H9 (cell line): ENCODE measurements at regions not wholly inside any gene's neighbourhood (a gene's known extent, or its start where the extent isn't known, plus 50 kb on each side); places are given as distances from the start of the nearest gene placed in this dataset.

Experiments
- DNase-seq: peaks from one replicate; pipeline ENCODE4 v3.0.0-alpha.2; 2017
- H2AFZ ChIP-seq: one replicate; pipeline ENCODE4 v1.6.1; 2013; ENCODE audit warnings: mild to moderate bottlenecking, low read length, control low read depth, moderate library complexity
- H2AK5ac ChIP-seq: 2 replicates; pipeline ENCODE4 v1.6.1; 2013; ENCODE audit warnings: low read length, control low read depth, mixed read lengths; ENCODE audit not compliant: insufficient read length
- H2BK120ac ChIP-seq: one replicate; pipeline ENCODE4 v1.6.1; 2013; ENCODE audit warnings: low read depth, mild to moderate bottlenecking, low read length, control low read depth, inconsistent platforms; ENCODE audit not compliant: poor library complexity, severe bottlenecking
- H2BK12ac ChIP-seq: 2 replicates; pipeline ENCODE4 v1.6.1; 2013; ENCODE audit warnings: low read length, control low read depth, mixed read lengths, low read depth; ENCODE audit not compliant: insufficient read length
- H2BK15ac ChIP-seq: 2 replicates; pipeline ENCODE4 v1.6.1; 2013; ENCODE audit warnings: low read depth, low read length, control low read depth
- H2BK20ac ChIP-seq: one replicate; pipeline ENCODE4 v1.6.1; 2013; ENCODE audit warnings: low read depth, mild to moderate bottlenecking, low read length, control low read depth, inconsistent platforms; ENCODE audit not compliant: poor library complexity, severe bottlenecking
- H2BK5ac ChIP-seq: 2 replicates; pipeline ENCODE4 v1.6.1; 2013; ENCODE audit warnings: low read length, control low read depth, mixed read lengths; ENCODE audit not compliant: insufficient read length
- H3K14ac ChIP-seq: 2 replicates; pipeline ENCODE4 v1.6.1; 2013; ENCODE audit warnings: low read length, control low read depth; ENCODE audit not compliant: insufficient read depth
- H3K18ac ChIP-seq: 2 replicates; pipeline ENCODE4 v1.6.1; 2013; ENCODE audit warnings: low read depth, mild to moderate bottlenecking, mixed read lengths, low read length, control low read depth; ENCODE audit not compliant: insufficient read length
- H3K23ac ChIP-seq: 2 replicates; pipeline ENCODE4 v1.6.1; 2013; ENCODE audit warnings: low read length, control low read depth, mixed read lengths, low read depth; ENCODE audit not compliant: insufficient read length
- H3K23me2 ChIP-seq: 2 replicates; pipeline ENCODE4 v1.6.1; 2013; ENCODE audit warnings: low read depth, mild to moderate bottlenecking, mixed read lengths, low read length, control low read depth; ENCODE audit not compliant: insufficient read length, poor library complexity, severe bottlenecking
- H3K27ac ChIP-seq: 2 replicates; pipeline ENCODE4 v1.5.1; 2013; ENCODE audit warnings: low read length, control low read depth, mixed read lengths, low read depth; ENCODE audit not compliant: insufficient read length
- H3K27me3 ChIP-seq: 2 replicates; pipeline ENCODE4 v1.6.1; 2013; ENCODE audit warnings: low read length, control low read depth, inconsistent platforms; ENCODE audit not compliant: insufficient read depth
- H3K4ac ChIP-seq: 2 replicates; pipeline ENCODE4 v1.6.1; 2013; ENCODE audit warnings: low read depth, mild to moderate bottlenecking, control low read depth, inconsistent platforms, low read length, moderate library complexity
- H3K4me1 ChIP-seq: 2 replicates; pipeline ENCODE4 v1.6.1; 2013; ENCODE audit warnings: low read length, control low read depth, inconsistent platforms; ENCODE audit not compliant: insufficient read depth
- H3K4me2 ChIP-seq: 2 replicates; pipeline ENCODE4 v1.6.1; 2013; ENCODE audit warnings: low read length, control low read depth, mixed read lengths; ENCODE audit not compliant: insufficient read length, insufficient read depth
- H3K56ac ChIP-seq: 2 replicates; pipeline ENCODE4 v1.6.1; 2013; ENCODE audit warnings: low read depth, mild to moderate bottlenecking, mixed read lengths, low read length, control low read depth; ENCODE audit not compliant: insufficient read length
- H3K79me1 ChIP-seq: 2 replicates; pipeline ENCODE4 v1.6.1; 2013; ENCODE audit warnings: low read depth, mild to moderate bottlenecking, moderate library complexity, low read length, control low read depth, inconsistent platforms; ENCODE audit not compliant: insufficient read depth, poor library complexity, severe bottlenecking
- H3K79me2 ChIP-seq: 2 replicates; pipeline ENCODE4 v1.6.1; 2013; ENCODE audit warnings: low read length, control low read depth, inconsistent platforms; ENCODE audit not compliant: insufficient read depth
- H3K9ac ChIP-seq: 2 replicates; pipeline ENCODE4 v1.6.1; 2013; ENCODE audit warnings: low read length, control low read depth, mixed read lengths; ENCODE audit not compliant: insufficient read length; ENCODE audit errors: extremely low read depth
- H3K9me3 ChIP-seq: one replicate; pipeline ENCODE4 v1.6.1; 2013; ENCODE audit warnings: low read depth, low read length, inconsistent platforms; ENCODE audit not compliant: control insufficient read depth
- H3T11ph ChIP-seq: one replicate; pipeline ENCODE4 v1.6.1; 2013; ENCODE audit warnings: mild to moderate bottlenecking, low read length, control low read depth, inconsistent platforms
- H4K20me1 ChIP-seq: one replicate; pipeline ENCODE4 v1.6.1; 2013; ENCODE audit not compliant: control insufficient read depth, insufficient read length, insufficient read depth
- H4K5ac ChIP-seq: 2 replicates; pipeline ENCODE4 v1.6.1; 2013; ENCODE audit warnings: low read depth, mild to moderate bottlenecking, mixed read lengths, low read length, control low read depth; ENCODE audit not compliant: insufficient read length
- H4K8ac ChIP-seq: replicated peaks from 2 replicates; pipeline ENCODE4 v1.6.1; 2013; ENCODE audit warnings: low read length, control low read depth, mixed read lengths, low read depth; ENCODE audit not compliant: insufficient read length
- H4K91ac ChIP-seq: 2 replicates; pipeline ENCODE4 v1.6.1; 2013; ENCODE audit warnings: low read depth, mild to moderate bottlenecking, moderate library complexity, mixed read lengths, low read length, control low read depth; ENCODE audit not compliant: insufficient read length
- H3K27ac Mint-ChIP-seq, 3 experiments: 2 replicates in 2 of 3; 3 replicates in 1 of 3; pipeline ENCODE4 v1.8.0; 2020 to 2021; ENCODE audit warnings: mixed read lengths in 3 of 3, mild to moderate bottlenecking in 1 of 3, moderate library complexity in 1 of 3
- H3K27me3 Mint-ChIP-seq: 2 replicates; pipeline ENCODE4 v1.8.0; 2021; ENCODE audit warnings: low read depth, mild to moderate bottlenecking, moderate library complexity, mixed read lengths
- H3K36me3 Mint-ChIP-seq, 3 experiments: 2 replicates in 2 of 3; 3 replicates in 1 of 3; pipeline ENCODE4 v1.8.0; 2020 to 2021; ENCODE audit warnings: low read depth in 3 of 3, mixed read lengths in 3 of 3; ENCODE audit not compliant: insufficient read depth in 1 of 3
- H3K4me1 Mint-ChIP-seq, 2 experiments: 2 replicates each; pipeline ENCODE4 v1.8.0; 2020; ENCODE audit warnings: mixed read lengths in 2 of 2
- H3K4me3 Mint-ChIP-seq, 2 experiments: 2 replicates in 1 of 2; 3 replicates in 1 of 2; pipeline ENCODE4 v1.8.0; 2020 to 2021; ENCODE audit warnings: mild to moderate bottlenecking in 2 of 2, mixed read lengths in 2 of 2, moderate library complexity in 1 of 2
- H3K9me3 Mint-ChIP-seq, 2 experiments: 2 replicates in 1 of 2; 3 replicates in 1 of 2; pipeline ENCODE4 v1.8.0; 2020; ENCODE audit warnings: mild to moderate bottlenecking in 2 of 2, mixed read lengths in 2 of 2, moderate library complexity in 1 of 2
- CTCF ChIP-seq: fragments of 200-600 bp; sonication (generic); conservative IDR thresholded peaks from 3 replicates; pipeline ENCODE4 v1.8.0; 2021; ENCODE audit warnings: antibody characterized with exemption, mild to moderate bottlenecking

- Histone ChIP-seq H3K79me1 (no peaks in the 10 kb centered on the region), H2BK120ac (no peak overlapping the region), H3T11ph (no peak overlapping the region), H3K4ac (no peak overlapping the region), H3K18ac (no peak overlapping the region), H2BK5ac (no peak overlapping the region), H3K23me2 (no peaks in the 10 kb centered on the region), H2AK5ac (no peak overlapping the region), H4K20me1 (no peaks in the 10 kb centered on the region), H4K8ac (no peak overlapping the region), H4K5ac (no peak overlapping the region), H2BK12ac (no peak overlapping the region), H2AFZ (no peak overlapping the region), H3K23ac (no peak overlapping the region), H3K27ac (no peak overlapping the region), H3K14ac (no peak overlapping the region), H3K9ac (no peak overlapping the region), H3K4me1 (no peaks in the 10 kb centered on the region), H4K91ac (no peak overlapping the region), H3K56ac (no peak overlapping the region), H3K27me3 (peaks cover 2% of the 10 kb centered on the region; the same call in 1 of the 2 replicates), H3K79me2 (no peaks in the 10 kb centered on the region), H2BK20ac (no peak overlapping the region), H3K4me2 (no peak overlapping the region), H2BK15ac (no peak overlapping the region), H3K9me3 (no peaks in the 10 kb centered on the region)
- Mint-ChIP-seq H3K4me1 (0 out of 4 replicates have a peak, but pooled peaks cover 0 to 2% of the 10 kb centered on the region in 2 experiments), H3K4me3 (no peak overlapping the region), H3K9me3 (no peaks in the 10 kb centered on the region), H3K36me3 (no peaks in the 10 kb centered on the region), H3K27ac (no peak overlapping the region), H3K27me3 (no peaks in the 10 kb centered on the region)
- TF ChIP-seq CTCF: no peak
- DNase-seq: no peak
These were observed 135.9 kb downstream of the PAH start for GRCh38 chr12:102781117-102781516.
